HEK293T (cell line): ENCODE measurements at regions not wholly inside any gene's neighbourhood (a gene's known extent, or its start where the extent isn't known, plus 50 kb on each side); places are given as distances from the start of the nearest gene placed in this dataset.

Source experiments
- ARNT ChIP-seq: fragments of 450-650 bp; IDR thresholded peaks from 2 replicates; pipeline ENCODE4 v1.6.1; 2017; ENCODE audit warnings: mild to moderate bottlenecking
- FOXK2 ChIP-seq: fragments of 450-650 bp; IDR thresholded peaks from 2 replicates; pipeline ENCODE4 v1.6.1; 2016; ENCODE audit warnings: mild to moderate bottlenecking
- NFRKB ChIP-seq: fragments of 450-650 bp; IDR thresholded peaks from 2 replicates; pipeline ENCODE4 v1.6.1; 2016; ENCODE audit warnings: mild to moderate bottlenecking, moderate library complexity
- SUZ12 ChIP-seq: fragments of 450-650 bp; IDR thresholded peaks from 2 replicates; pipeline ENCODE4 v1.6.1; 2016; ENCODE audit warnings: mild to moderate bottlenecking

DNA sequence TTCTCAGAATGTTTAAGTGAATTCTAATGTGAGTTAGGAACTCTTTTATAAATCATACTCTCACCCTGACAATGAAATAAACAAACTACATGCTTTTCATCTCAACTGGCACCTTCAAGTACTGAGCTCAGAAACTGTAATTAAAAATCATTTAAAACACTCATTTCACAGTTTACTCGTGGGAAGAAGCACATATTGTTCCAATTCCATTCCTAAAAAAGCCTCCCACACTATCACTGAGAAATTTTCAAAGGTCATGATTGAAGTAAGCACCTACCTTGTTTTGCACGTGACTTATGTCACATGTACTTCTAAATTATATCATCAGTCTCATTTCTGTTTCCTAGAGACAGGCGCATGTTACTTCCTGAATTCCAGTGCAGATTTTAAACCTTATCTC is 678.1 kb upstream of the SLC8A1 start:
- TF ChIP-seq ARNT (no peak), NFRKB (no peak), FOXK2 (no peak), SUZ12 (no peak)
